Fibroblast of mammary gland (primary cell): ENCODE measurements at regions not wholly inside any gene's neighbourhood (a gene's known extent, or its start where the extent isn't known, plus 50 kb on each side); places are given as distances from the start of the nearest gene placed in this dataset.

Experiments used
- DNase-seq: peaks from one replicate; pipeline ENCODE4 v3.0.0-alpha.2; 2010; ENCODE audit warnings: low read depth
- H3K4me3 ChIP-seq: 2 replicates; pipeline ENCODE4 v1.5.1; 2011; ENCODE audit warnings: low read depth, mild to moderate bottlenecking, low read length, moderate library complexity; ENCODE audit not compliant: control insufficient read depth
- CTCF ChIP-seq: conservative IDR thresholded peaks from 2 replicates; pipeline ENCODE4 v1.5.1; 2011; ENCODE audit warnings: low read depth, low read length, inconsistent platforms; ENCODE audit not compliant: control insufficient read depth, insufficient read depth

- no peak overlapping the region for H3K4me3 ChIP-seq
- no peak for TF ChIP-seq CTCF
- DNase-seq: no peak
Measured at GRCh38 chr2:2886922-2887321, 490.7 kb downstream of the EIPR1 start.

- DNase-seq: no peak
- no peak overlapping the region for H3K4me3 ChIP-seq
- no peak for TF ChIP-seq CTCF
Measured at GRCh38 chr2:2881499-2881898, 496.1 kb downstream of the EIPR1 start.

GRCh38 chr2:2880938-2881337 is 496.7 kb downstream of the EIPR1 start:
- no peak for DNase-seq
- no peak for TF ChIP-seq CTCF
- H3K4me3 ChIP-seq: no peak overlapping the region

GRCh38 chr2:2879781-2880180 is 497.8 kb downstream of the EIPR1 start:
- no peak for DNase-seq
- H3K4me3 ChIP-seq: no peak overlapping the region
- no peak for TF ChIP-seq CTCF

- TF ChIP-seq CTCF: no peak
- no peak overlapping the region for H3K4me3 ChIP-seq
- DNase-seq: no peak
Measured at GRCh38 chr2:2879071-2879470, 498.5 kb downstream of the EIPR1 start.

GRCh38 chr2:2877427-2877826 is 500.2 kb downstream of the EIPR1 start:
- H3K4me3 ChIP-seq: no peak overlapping the region
- no peak for DNase-seq
- TF ChIP-seq CTCF: no peak
